Liver (tissue), 8 donors: ENCODE measurements at regions not wholly inside any gene's neighbourhood (a gene's known extent, or its start where the extent isn't known, plus 50 kb on each side); places are given as distances from the start of the nearest gene placed in this dataset.
A peak's percentile ranks its signal among the peaks of the same experiment; 100 is the strongest.

ENCODE experiments used
- DNase-seq: peaks from one replicate; pipeline ENCODE4 v3.0.0-alpha.2; 2017; ENCODE audit warnings: low spot score
- H3K27ac ChIP-seq, 2 donors: one replicate each; pipeline ENCODE4 v1.7.0; 2013; ENCODE audit warnings: inconsistent platforms in 2 of 2, low read length in 2 of 2, control low read depth in 1 of 2, low read depth in 1 of 2, mild to moderate bottlenecking in 1 of 2
- H3K27me3 ChIP-seq, 4 donors: one replicate each; pipeline versions ENCODE4 v1.6.1 to v1.7.0; 2013; ENCODE audit warnings: low read length in 3 of 4, inconsistent platforms in 1 of 4, mild to moderate bottlenecking in 1 of 4, moderate library complexity in 1 of 4; ENCODE audit not compliant: control insufficient read depth in 4 of 4, insufficient read depth in 4 of 4
- H3K36me3 ChIP-seq, 4 donors: one replicate each; pipeline versions ENCODE4 v1.6.1 to v1.7.0; 2013; ENCODE audit warnings: low read length in 3 of 4, mild to moderate bottlenecking in 3 of 4, low read depth in 1 of 4, moderate library complexity in 1 of 4; ENCODE audit not compliant: control insufficient read depth in 4 of 4, insufficient read depth in 3 of 4
- H3K4me1 ChIP-seq, 4 donors: one replicate each; pipeline versions ENCODE4 v1.6.1 to v1.7.0; 2013; ENCODE audit warnings: low read length in 3 of 4, mild to moderate bottlenecking in 3 of 4, moderate library complexity in 1 of 4; ENCODE audit not compliant: control insufficient read depth in 4 of 4, insufficient read depth in 4 of 4
- H3K4me3 ChIP-seq, 3 donors: one replicate each; pipeline versions ENCODE4 v1.6.1 to v1.7.0; 2013; ENCODE audit warnings: low read length in 3 of 3, control low read depth in 1 of 3, low read depth in 1 of 3, mild to moderate bottlenecking in 1 of 3
- H3K9ac ChIP-seq, 2 donors: one replicate each; pipeline ENCODE4 v1.7.0; 2013; ENCODE audit warnings: low read length in 2 of 2, mild to moderate bottlenecking in 2 of 2, moderate library complexity in 2 of 2, control low read depth in 1 of 2, low read depth in 1 of 2
- H3K9me3 ChIP-seq, 4 donors: one replicate each; pipeline versions ENCODE4 v1.6.1 to v1.7.0; 2013; ENCODE audit warnings: low read length in 3 of 4; ENCODE audit not compliant: control insufficient read depth in 4 of 4
- EGR1 ChIP-seq, 2 donors: IDR thresholded peaks; 2 replicates each; pipeline ENCODE4 v1.6.1; 2016 to 2018; ENCODE audit warnings: antibody characterized with exemption in 2 of 2, low read depth in 2 of 2
- FOXA1 ChIP-seq: IDR thresholded peaks from 2 replicates; pipeline ENCODE4 v1.6.1; 2016; ENCODE audit warnings: antibody characterized with exemption
- FOXA2 ChIP-seq: IDR thresholded peaks from 2 replicates; pipeline ENCODE4 v1.6.1; 2016; ENCODE audit warnings: antibody characterized with exemption
- GABPA ChIP-seq, 2 donors: IDR thresholded peaks in 1 of 2; conservative IDR thresholded peaks in 1 of 2; 2 replicates each; pipeline ENCODE4 v1.6.1; 2016; ENCODE audit warnings: antibody characterized with exemption in 2 of 2, mild to moderate bottlenecking in 1 of 2, moderate library complexity in 1 of 2
- HNF4A ChIP-seq, 2 donors: conservative IDR thresholded peaks; 2 replicates each; pipeline ENCODE4 v1.6.1; 2016; ENCODE audit warnings: antibody characterized with exemption in 2 of 2, mild to moderate bottlenecking in 2 of 2
- HNF4G ChIP-seq: IDR thresholded peaks from 2 replicates; pipeline ENCODE4 v1.6.1; 2016; ENCODE audit warnings: antibody characterized with exemption
- NR2F2 ChIP-seq: IDR thresholded peaks from 2 replicates; pipeline ENCODE4 v1.6.1; 2016; ENCODE audit warnings: antibody characterized with exemption
- RXRA ChIP-seq, 2 donors: IDR thresholded peaks; 2 replicates each; pipeline ENCODE4 v1.6.1; 2017 to 2018; ENCODE audit warnings: antibody characterized with exemption in 2 of 2, mild to moderate bottlenecking in 1 of 2
- SP1 ChIP-seq: IDR thresholded peaks from 2 replicates; pipeline ENCODE4 v1.6.1; 2018; ENCODE audit warnings: antibody characterized with exemption, mild to moderate bottlenecking
- TAF1 ChIP-seq: conservative IDR thresholded peaks from 2 replicates; pipeline ENCODE4 v1.6.1; 2016; ENCODE audit warnings: antibody characterized with exemption, mild to moderate bottlenecking
- YY1 ChIP-seq: IDR thresholded peaks from 2 replicates; pipeline ENCODE4 v1.6.1; 2016; ENCODE audit warnings: antibody characterized with exemption, mild to moderate bottlenecking
- WGBS: extraction: QIAGEN DNeasy Blood & Tissue Kit; methylation state at CpG from one replicate; pipeline ENCODE4 v1.1.7; 2013; 5-methylcytosine and 5-hydroxymethylcytosine counted together
- TF ChIP-seq, protein P1 (sequence below): fragments of 150-350 bp; IDR thresholded peaks from 2 replicates; pipeline ENCODE4 v1.5.1; 2017; ENCODE audit warnings: improper control_type of control experiment, low read depth, low read length; ENCODE audit not compliant: missing input control
- TF ChIP-seq, protein P2 (sequence below): IDR thresholded peaks from 2 replicates; pipeline ENCODE4 v1.6.1; 2016; ENCODE audit warnings: antibody characterized with exemption, mild to moderate bottlenecking
- TF ChIP-seq, protein P3 (sequence below): IDR thresholded peaks from 2 replicates; pipeline ENCODE4 v1.6.1; 2016; ENCODE audit warnings: antibody characterized with exemption
- TF ChIP-seq, protein P4 (sequence below): IDR thresholded peaks from 2 replicates; pipeline ENCODE4 v1.6.1; 2016; ENCODE audit warnings: antibody characterized with exemption
- donor health status: healthy.
- donor health status: healthy.
- donor health status: healthy.
- donor health status: healthy.
- donor health status: healthy.

DNA sequence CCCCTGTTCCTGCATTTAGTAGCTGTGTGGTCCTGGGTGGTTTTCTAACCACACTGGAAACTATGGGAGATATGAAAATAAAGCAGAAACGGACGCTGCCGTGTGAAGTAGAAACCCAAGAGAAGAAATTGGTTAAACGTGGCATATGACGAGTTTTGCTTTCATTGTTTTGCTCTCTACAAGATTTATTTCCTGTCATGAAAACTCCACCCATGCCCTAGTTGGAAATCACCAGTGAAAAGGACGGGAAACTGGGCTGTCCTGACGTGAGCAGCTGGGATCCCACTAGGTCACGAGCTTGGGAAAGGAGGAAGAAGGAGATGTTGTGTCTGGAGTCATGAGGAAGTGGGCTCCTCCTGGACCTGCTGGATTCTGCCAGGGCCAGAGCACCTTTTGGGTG lies 120.8 kb upstream of the GADD45A start:
- Histone ChIP-seq H3K4me3 (no peak overlapping the region), H3K27me3 (no peaks in the 10 kb centered on the region), H3K36me3 (no peaks in the 10 kb centered on the region), H3K4me1 (peaks cover 6 to 24% (median 18%) of the 10 kb centered on the region in 4 donors), H3K27ac (peak overlapping the region; percentile 22 to 32), H3K9me3 (no peaks in the 10 kb centered on the region), H3K9ac (no peak overlapping the region)
- 64% methylated on average over 8 of the region's 8 CpGs for WGBS
- peak; percentile 12 for TF ChIP-seq SP1
- TF ChIP-seq FOXA1: no peak
- no peak for TF ChIP-seq FOXA2
- no peak for TF ChIP-seq TAF1
- no peak for DNase-seq

DNA sequence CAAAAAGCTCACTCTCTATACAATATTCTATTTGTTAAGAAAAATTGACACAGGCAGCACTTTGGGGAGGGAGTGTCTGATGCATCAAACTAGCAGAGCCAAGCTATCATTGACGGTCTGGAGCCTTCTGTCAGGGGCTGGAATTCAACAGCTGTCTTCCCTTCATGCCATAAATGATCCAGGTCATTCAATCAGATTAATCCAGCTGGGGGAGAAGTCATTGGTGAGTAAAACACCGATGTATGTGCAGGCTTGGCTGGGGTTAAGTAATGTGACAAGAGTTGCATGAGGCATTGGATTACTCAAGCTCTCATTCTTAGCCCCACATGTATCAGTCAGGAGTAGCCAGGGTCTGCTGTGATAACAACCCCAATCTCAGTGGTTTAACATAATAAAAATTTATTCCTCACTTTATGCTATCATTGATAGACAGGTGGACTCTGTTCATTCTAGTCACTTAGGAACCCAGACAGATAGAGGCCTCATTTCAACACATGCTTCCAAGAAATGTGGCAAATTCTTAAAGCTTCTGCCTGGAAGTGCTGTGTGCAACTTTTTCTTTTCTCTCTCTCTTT lies 118.1 kb upstream of the GADD45A start:
- Histone ChIP-seq H3K9me3 (no peaks in the 10 kb centered on the region), H3K4me3 (no peak overlapping the region), H3K4me1 (peaks cover 11 to 26% (median 20%) of the 10 kb centered on the region in 4 donors), H3K36me3 (no peaks in the 10 kb centered on the region), H3K9ac (no peak overlapping the region), H3K27me3 (no peaks in the 10 kb centered on the region), H3K27ac (no peak overlapping the region)
- TF ChIP-seq HNF4A (conservative IDR thresholded peaks at IDR 0.05) (no peak), GABPA (IDR thresholded peaks at IDR 0.05 in 1 of 2, conservative IDR thresholded peaks at IDR 0.05 in 1 of 2) (no peak), SP1 (no peak), RXRA (IDR thresholded peaks at IDR 0.05) (no peak), YY1 (no peak), NR2F2 (no peak), FOXA2 (no peak), HNF4G (no peak), EGR1 (IDR thresholded peaks at IDR 0.05; ENCODE audit: low read depth in 2 of 2) (no peak), FOXA1 (no peak)
- TF ChIP-seq, protein P1, sequence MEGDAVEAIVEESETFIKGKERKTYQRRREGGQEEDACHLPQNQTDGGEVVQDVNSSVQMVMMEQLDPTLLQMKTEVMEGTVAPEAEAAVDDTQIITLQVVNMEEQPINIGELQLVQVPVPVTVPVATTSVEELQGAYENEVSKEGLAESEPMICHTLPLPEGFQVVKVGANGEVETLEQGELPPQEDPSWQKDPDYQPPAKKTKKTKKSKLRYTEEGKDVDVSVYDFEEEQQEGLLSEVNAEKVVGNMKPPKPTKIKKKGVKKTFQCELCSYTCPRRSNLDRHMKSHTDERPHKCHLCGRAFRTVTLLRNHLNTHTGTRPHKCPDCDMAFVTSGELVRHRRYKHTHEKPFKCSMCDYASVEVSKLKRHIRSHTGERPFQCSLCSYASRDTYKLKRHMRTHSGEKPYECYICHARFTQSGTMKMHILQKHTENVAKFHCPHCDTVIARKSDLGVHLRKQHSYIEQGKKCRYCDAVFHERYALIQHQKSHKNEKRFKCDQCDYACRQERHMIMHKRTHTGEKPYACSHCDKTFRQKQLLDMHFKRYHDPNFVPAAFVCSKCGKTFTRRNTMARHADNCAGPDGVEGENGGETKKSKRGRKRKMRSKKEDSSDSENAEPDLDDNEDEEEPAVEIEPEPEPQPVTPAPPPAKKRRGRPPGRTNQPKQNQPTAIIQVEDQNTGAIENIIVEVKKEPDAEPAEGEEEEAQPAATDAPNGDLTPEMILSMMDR: no peak
- TF ChIP-seq, protein P2, sequence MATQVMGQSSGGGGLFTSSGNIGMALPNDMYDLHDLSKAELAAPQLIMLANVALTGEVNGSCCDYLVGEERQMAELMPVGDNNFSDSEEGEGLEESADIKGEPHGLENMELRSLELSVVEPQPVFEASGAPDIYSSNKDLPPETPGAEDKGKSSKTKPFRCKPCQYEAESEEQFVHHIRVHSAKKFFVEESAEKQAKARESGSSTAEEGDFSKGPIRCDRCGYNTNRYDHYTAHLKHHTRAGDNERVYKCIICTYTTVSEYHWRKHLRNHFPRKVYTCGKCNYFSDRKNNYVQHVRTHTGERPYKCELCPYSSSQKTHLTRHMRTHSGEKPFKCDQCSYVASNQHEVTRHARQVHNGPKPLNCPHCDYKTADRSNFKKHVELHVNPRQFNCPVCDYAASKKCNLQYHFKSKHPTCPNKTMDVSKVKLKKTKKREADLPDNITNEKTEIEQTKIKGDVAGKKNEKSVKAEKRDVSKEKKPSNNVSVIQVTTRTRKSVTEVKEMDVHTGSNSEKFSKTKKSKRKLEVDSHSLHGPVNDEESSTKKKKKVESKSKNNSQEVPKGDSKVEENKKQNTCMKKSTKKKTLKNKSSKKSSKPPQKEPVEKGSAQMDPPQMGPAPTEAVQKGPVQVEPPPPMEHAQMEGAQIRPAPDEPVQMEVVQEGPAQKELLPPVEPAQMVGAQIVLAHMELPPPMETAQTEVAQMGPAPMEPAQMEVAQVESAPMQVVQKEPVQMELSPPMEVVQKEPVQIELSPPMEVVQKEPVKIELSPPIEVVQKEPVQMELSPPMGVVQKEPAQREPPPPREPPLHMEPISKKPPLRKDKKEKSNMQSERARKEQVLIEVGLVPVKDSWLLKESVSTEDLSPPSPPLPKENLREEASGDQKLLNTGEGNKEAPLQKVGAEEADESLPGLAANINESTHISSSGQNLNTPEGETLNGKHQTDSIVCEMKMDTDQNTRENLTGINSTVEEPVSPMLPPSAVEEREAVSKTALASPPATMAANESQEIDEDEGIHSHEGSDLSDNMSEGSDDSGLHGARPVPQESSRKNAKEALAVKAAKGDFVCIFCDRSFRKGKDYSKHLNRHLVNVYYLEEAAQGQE: no peak
- TF ChIP-seq, protein P3, sequence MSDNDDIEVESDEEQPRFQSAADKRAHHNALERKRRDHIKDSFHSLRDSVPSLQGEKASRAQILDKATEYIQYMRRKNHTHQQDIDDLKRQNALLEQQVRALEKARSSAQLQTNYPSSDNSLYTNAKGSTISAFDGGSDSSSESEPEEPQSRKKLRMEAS: no peak
- TF ChIP-seq, protein P4, sequence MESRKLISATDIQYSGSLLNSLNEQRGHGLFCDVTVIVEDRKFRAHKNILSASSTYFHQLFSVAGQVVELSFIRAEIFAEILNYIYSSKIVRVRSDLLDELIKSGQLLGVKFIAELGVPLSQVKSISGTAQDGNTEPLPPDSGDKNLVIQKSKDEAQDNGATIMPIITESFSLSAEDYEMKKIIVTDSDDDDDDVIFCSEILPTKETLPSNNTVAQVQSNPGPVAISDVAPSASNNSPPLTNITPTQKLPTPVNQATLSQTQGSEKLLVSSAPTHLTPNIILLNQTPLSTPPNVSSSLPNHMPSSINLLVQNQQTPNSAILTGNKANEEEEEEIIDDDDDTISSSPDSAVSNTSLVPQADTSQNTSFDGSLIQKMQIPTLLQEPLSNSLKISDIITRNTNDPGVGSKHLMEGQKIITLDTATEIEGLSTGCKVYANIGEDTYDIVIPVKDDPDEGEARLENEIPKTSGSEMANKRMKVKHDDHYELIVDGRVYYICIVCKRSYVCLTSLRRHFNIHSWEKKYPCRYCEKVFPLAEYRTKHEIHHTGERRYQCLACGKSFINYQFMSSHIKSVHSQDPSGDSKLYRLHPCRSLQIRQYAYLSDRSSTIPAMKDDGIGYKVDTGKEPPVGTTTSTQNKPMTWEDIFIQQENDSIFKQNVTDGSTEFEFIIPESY: no peak
- no peak for DNase-seq
- WGBS: 79% methylated on average over 2 of the region's 2 CpGs
